HFFc6 (cell line): ENCODE measurements at regions not wholly inside any gene's neighbourhood (a gene's known extent, or its start where the extent isn't known, plus 50 kb on each side); places are given as distances from the start of the nearest gene placed in this dataset.

Source experiments
- DNase-seq: peaks from one replicate; pipeline ENCODE4 v3.0.0-alpha.2; 2018
- H3K27ac Mint-ChIP-seq: 2 replicates; pipeline ENCODE4 v1.8.0; 2020; ENCODE audit warnings: mild to moderate bottlenecking, mixed read lengths
- H3K27me3 Mint-ChIP-seq: 2 replicates; pipeline ENCODE4 v1.8.0; 2021; ENCODE audit warnings: mild to moderate bottlenecking, moderate library complexity, mixed read lengths; ENCODE audit not compliant: insufficient read depth
- H3K36me3 Mint-ChIP-seq: 2 replicates; pipeline ENCODE4 v1.8.0; 2021; ENCODE audit warnings: low read depth, mixed read lengths
- H3K4me1 Mint-ChIP-seq: 2 replicates; pipeline ENCODE4 v1.8.0; 2020; ENCODE audit warnings: low read depth, mixed read lengths
- H3K4me3 Mint-ChIP-seq: 2 replicates; pipeline ENCODE4 v1.8.0; 2020; ENCODE audit warnings: mild to moderate bottlenecking, moderate library complexity, mixed read lengths
- H3K9me3 Mint-ChIP-seq: 2 replicates; pipeline ENCODE4 v1.8.0; 2020; ENCODE audit warnings: mild to moderate bottlenecking, mixed read lengths
- TF ChIP-seq, protein P1 (sequence below): fragments of 200-600 bp; sonication (generic); IDR thresholded peaks from 2 replicates; pipeline ENCODE4 v1.5.0; 2021; ENCODE audit warnings: antibody characterized with exemption, mild to moderate bottlenecking

- Mint-ChIP-seq H3K9me3 (peaks cover 5% of the 10 kb centered on the region), H3K36me3 (no peaks in the 10 kb centered on the region), H3K27me3 (no peaks in the 10 kb centered on the region), H3K4me3 (no peak overlapping the region), H3K4me1 (peaks cover 6% of the 10 kb centered on the region; the same call in 1 of the 2 replicates), H3K27ac (no peak overlapping the region)
- DNase-seq, result no peak
- TF ChIP-seq, protein P1, sequence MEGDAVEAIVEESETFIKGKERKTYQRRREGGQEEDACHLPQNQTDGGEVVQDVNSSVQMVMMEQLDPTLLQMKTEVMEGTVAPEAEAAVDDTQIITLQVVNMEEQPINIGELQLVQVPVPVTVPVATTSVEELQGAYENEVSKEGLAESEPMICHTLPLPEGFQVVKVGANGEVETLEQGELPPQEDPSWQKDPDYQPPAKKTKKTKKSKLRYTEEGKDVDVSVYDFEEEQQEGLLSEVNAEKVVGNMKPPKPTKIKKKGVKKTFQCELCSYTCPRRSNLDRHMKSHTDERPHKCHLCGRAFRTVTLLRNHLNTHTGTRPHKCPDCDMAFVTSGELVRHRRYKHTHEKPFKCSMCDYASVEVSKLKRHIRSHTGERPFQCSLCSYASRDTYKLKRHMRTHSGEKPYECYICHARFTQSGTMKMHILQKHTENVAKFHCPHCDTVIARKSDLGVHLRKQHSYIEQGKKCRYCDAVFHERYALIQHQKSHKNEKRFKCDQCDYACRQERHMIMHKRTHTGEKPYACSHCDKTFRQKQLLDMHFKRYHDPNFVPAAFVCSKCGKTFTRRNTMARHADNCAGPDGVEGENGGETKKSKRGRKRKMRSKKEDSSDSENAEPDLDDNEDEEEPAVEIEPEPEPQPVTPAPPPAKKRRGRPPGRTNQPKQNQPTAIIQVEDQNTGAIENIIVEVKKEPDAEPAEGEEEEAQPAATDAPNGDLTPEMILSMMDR, result no peak
These were observed 103.7 kb upstream of the EDNRB start for GRCh38 chr13:78022164-78022877.

DNA sequence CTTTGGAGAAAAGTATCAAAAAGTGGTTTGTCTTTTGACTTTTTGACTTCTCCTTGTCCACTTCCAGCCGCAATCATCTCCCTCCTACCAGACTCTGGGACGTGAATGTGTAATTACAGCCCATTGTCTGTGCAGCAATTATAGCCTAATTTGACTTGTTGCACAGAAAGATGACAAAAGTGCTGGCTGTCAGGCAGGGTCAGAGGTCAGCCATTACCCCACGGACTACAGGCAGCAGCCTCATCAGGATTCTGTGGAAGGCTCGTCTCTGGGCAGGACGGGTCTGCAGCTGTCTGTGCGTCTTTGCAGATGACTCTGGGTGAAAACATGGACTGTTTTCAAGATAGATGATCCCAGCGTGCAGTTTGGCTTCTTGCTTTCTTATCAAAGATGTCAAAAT is 102.2 kb upstream of the EDNRB start:
- Mint-ChIP-seq H3K4me3 (no peak overlapping the region), H3K9me3 (peaks cover 5% of the 10 kb centered on the region), H3K27ac (no peak overlapping the region), H3K27me3 (no peaks in the 10 kb centered on the region), H3K36me3 (no peaks in the 10 kb centered on the region), H3K4me1 (peaks cover 6% of the 10 kb centered on the region; the same call in 1 of the 2 replicates)
- TF ChIP-seq, protein P1, result no peak
- no peak for DNase-seq

- Mint-ChIP-seq H3K36me3 (no peaks in the 10 kb centered on the region), H3K9me3 (no peaks in the 10 kb centered on the region; the same call in 1 of the 2 replicates)
These were observed 97.2 kb upstream of the EDNRB start for GRCh38 chr13:78015782-78016181.

DNA sequence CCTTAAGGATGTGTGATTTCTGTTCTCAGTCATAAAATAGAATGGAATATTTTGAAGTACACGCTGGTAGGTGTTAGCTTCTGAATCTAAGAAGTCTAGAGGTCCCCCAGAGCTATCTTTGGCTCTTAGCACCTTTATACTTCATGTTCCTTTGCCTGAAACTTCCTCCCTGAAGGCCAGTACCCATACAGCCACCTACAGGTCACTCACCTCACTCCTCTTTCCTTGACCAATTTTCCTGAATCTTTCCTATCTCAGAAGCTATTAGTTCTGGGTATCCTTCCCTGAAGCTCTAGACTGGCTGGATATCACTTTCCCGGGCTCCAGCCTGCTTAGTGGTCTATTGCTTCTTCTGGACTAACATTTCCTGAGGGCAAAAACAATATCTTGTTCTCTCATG is 93.4 kb upstream of the EDNRB start:
- H3K9me3 Mint-ChIP-seq, result peaks cover 4% of the 10 kb centered on the region; the same call in 1 of the 2 replicates
- no peaks in the 10 kb centered on the region for H3K27me3 Mint-ChIP-seq
- H3K4me1 Mint-ChIP-seq, result no peaks in the 10 kb centered on the region
- no peak for DNase-seq
- H3K27ac Mint-ChIP-seq, result no peak overlapping the region
- H3K36me3 Mint-ChIP-seq, result no peaks in the 10 kb centered on the region
- TF ChIP-seq, protein P1, result no peak
- H3K4me3 Mint-ChIP-seq, result no peak overlapping the region

More at GRCh38 chr13:78015782-78016181, 97.2 kb upstream of the EDNRB start:
- Mint-ChIP-seq H3K27ac (no peak overlapping the region), H3K4me3 (no peak overlapping the region), H3K4me1 (no peaks in the 10 kb centered on the region), H3K27me3 (no peaks in the 10 kb centered on the region)
- TF ChIP-seq, protein P1, result no peak
- DNase-seq, result no peak

DNA sequence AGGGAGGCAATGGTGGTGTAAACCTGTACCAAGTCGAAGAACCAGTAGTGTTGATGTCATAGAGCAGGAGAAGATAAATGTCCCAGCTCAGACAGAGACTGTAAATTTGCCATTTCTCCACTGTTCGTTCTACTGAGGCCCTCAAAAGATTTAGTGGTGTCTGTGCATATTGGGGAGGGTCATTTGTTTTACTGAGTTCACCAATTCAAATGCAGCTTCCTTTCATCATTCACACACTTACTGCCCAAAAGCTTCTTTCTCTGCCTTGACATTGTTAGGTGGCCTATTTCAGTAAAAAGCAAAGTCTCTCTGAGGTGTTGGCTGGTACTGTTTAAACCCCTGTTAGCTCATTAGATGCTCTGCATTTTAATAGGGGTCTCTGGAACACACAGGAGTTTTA is 86.2 kb upstream of the EDNRB start:
- H3K27me3 Mint-ChIP-seq, result no peaks in the 10 kb centered on the region
- TF ChIP-seq, protein P1, result no peak
- DNase-seq, result no peak
- H3K36me3 Mint-ChIP-seq, result no peaks in the 10 kb centered on the region
- no peak overlapping the region for H3K27ac Mint-ChIP-seq
- H3K4me1 Mint-ChIP-seq, result no peaks in the 10 kb centered on the region
- H3K9me3 Mint-ChIP-seq, result peaks cover 36% of the 10 kb centered on the region
- H3K4me3 Mint-ChIP-seq, result no peak overlapping the region
